ENCODE measurements at regions not wholly inside any gene's neighbourhood (a gene's known extent, or its start where the extent isn't known, plus 50 kb on each side); places are given as distances from the start of the nearest gene placed in this dataset.

DNA sequence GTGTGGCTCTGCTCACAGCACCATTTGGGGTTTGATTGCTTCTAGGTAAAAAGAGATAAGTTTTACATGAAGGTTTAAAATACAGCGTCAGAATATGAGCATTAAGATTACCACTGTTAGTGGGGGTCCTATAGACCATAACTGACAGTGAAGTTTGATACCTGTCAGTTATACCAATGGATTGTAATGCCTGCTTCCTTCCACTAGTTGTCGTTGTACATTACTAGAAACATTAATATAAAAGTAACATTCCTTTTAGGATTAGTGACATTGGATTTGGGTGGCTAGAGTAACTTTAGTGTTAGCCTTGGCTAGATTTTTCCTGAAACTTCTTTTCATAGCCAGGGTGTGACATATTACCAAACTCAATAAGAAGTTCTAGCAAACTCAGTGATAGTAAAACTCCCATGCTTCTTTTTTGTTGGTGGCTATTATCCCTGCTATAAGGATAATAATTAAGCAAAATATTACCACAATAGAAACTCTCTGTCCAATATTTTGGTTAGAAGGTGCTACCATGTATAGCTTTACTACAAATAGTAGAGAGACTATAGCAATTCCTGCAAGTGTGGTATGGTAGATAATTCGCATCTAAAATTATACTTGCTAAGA lies 57.1 kb downstream of the FAM181B start:
- Mint-ChIP-seq H3K4me3 (no peak overlapping the region), H3K27me3 (ENCODE audit: insufficient read depth, low read depth) (peaks cover 2% of the 10 kb centered on the region), H3K4me1 (no peaks in the 10 kb centered on the region), H3K36me3 (no peaks in the 10 kb centered on the region), H3K27ac (no peak overlapping the region), H3K9me3 (peaks cover 11% of the 10 kb centered on the region)
- Histone ChIP-seq H3K4me3 (no peak overlapping the region), H3K27ac (no peak overlapping the region), H3K79me2 (ENCODE audit: low read depth) (no peaks in the 10 kb centered on the region), H3K4me1 (no peaks in the 10 kb centered on the region), H4K20me1 (ENCODE audit: low read depth) (no peaks in the 10 kb centered on the region), H3K4me2 (no peak overlapping the region), H2AFZ (replicated peaks) (no peak overlapping the region), H3F3A (ENCODE audit: low read depth) (no peaks in the 10 kb centered on the region), H3K9me3 (ENCODE audit: low read depth) (no peaks in the 10 kb centered on the region), H3K36me3 (no peaks in the 10 kb centered on the region), H3K27me3 (no peaks in the 10 kb centered on the region), H3K9ac (no peak overlapping the region)
- TF ChIP-seq EZH2phosphoT487 (IDR thresholded peaks at IDR 0.05) (no peak), EZH2 (IDR thresholded peaks at IDR 0.05) (no peak)
- TF ChIP-seq, protein P1, sequence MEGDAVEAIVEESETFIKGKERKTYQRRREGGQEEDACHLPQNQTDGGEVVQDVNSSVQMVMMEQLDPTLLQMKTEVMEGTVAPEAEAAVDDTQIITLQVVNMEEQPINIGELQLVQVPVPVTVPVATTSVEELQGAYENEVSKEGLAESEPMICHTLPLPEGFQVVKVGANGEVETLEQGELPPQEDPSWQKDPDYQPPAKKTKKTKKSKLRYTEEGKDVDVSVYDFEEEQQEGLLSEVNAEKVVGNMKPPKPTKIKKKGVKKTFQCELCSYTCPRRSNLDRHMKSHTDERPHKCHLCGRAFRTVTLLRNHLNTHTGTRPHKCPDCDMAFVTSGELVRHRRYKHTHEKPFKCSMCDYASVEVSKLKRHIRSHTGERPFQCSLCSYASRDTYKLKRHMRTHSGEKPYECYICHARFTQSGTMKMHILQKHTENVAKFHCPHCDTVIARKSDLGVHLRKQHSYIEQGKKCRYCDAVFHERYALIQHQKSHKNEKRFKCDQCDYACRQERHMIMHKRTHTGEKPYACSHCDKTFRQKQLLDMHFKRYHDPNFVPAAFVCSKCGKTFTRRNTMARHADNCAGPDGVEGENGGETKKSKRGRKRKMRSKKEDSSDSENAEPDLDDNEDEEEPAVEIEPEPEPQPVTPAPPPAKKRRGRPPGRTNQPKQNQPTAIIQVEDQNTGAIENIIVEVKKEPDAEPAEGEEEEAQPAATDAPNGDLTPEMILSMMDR (IDR thresholded peaks at IDR 0.05) = peak; percentile 43
- no peak for DNase-seq (ENCODE audit: low spot score)

DNA sequence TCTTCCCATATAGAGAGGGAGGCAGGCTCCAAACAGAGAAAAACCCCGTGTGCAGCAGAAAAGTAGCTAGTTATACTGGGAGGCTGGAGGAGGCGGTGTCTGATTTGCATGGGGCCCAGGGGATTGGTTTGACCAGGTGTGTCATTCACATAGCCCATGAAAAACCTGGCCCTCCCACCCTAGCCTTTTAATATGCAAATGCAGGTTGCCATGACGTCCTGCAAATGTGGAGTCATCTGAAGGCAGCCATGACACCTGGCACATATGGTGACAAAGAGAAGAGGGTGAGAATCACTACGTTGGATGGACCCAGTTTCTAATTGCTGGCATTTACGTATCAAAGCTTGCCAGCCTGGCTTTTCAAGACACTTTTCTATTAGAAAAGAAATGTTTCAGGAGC lies 57.8 kb downstream of the FAM181B start:
- Histone ChIP-seq H3F3A (ENCODE audit: low read depth) (no peaks in the 10 kb centered on the region), H3K36me3 (no peaks in the 10 kb centered on the region), H3K9ac (no peak overlapping the region), H3K27me3 (no peaks in the 10 kb centered on the region), H4K20me1 (ENCODE audit: low read depth) (no peaks in the 10 kb centered on the region), H3K4me2 (no peak overlapping the region), H2AFZ (replicated peaks) (no peak overlapping the region), H3K4me3 (no peak overlapping the region), H3K9me3 (ENCODE audit: low read depth) (no peaks in the 10 kb centered on the region), H3K4me1 (no peaks in the 10 kb centered on the region), H3K79me2 (ENCODE audit: low read depth) (no peaks in the 10 kb centered on the region), H3K27ac (no peak overlapping the region)
- TF ChIP-seq EZH2phosphoT487 (IDR thresholded peaks at IDR 0.05) = no peak
- TF ChIP-seq, protein P1 (IDR thresholded peaks at IDR 0.05) = no peak
- no peak for TF ChIP-seq EZH2 (IDR thresholded peaks at IDR 0.05)
- H3K9me3 Mint-ChIP-seq = peaks cover 5% of the 10 kb centered on the region
- H3K4me1 Mint-ChIP-seq = no peaks in the 10 kb centered on the region
- no peak for DNase-seq (ENCODE audit: low spot score)
- H3K4me3 Mint-ChIP-seq = no peak overlapping the region
- H3K36me3 Mint-ChIP-seq = no peaks in the 10 kb centered on the region
- H3K27me3 Mint-ChIP-seq (ENCODE audit: insufficient read depth, low read depth) = peaks cover 2% of the 10 kb centered on the region
- H3K27ac Mint-ChIP-seq = no peak overlapping the region

DNA sequence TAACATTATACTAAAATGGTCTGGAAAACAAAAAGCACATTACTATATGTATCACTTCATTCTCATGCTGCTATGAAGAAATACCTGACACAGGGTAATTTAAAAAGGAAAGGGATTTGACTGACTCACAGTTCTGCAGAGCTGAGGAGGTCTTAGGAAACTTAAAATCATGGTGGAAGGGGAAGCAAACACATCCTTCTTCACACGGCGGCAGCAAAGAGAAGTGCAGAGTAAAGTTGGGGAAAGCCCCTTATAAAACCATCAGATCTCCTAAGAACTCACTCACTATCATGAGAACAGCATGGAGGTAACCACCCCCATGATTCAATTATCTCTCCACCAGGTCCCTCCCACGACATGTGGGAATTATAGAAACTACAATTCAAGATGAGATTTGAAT lies 60.0 kb downstream of the FAM181B start:
- no peak overlapping the region for H3K9ac ChIP-seq
- H3K4me1 ChIP-seq = no peaks in the 10 kb centered on the region
- no peaks in the 10 kb centered on the region for H3K36me3 ChIP-seq
- Mint-ChIP-seq H3K27ac (no peak overlapping the region), H3K36me3 (no peaks in the 10 kb centered on the region), H3K27me3 (ENCODE audit: insufficient read depth, low read depth) (peaks cover 2% of the 10 kb centered on the region), H3K4me1 (no peaks in the 10 kb centered on the region), H3K9me3 (peaks cover 3% of the 10 kb centered on the region), H3K4me3 (no peak overlapping the region)
- DNase-seq (ENCODE audit: low spot score) = no peak
- H3F3A ChIP-seq (ENCODE audit: low read depth) = no peaks in the 10 kb centered on the region
- H3K9me3 ChIP-seq (ENCODE audit: low read depth) = no peaks in the 10 kb centered on the region
- no peak overlapping the region for H3K4me2 ChIP-seq
- TF ChIP-seq, protein P1 (IDR thresholded peaks at IDR 0.05) = no peak
- TF ChIP-seq EZH2 (IDR thresholded peaks at IDR 0.05) (no peak), EZH2phosphoT487 (IDR thresholded peaks at IDR 0.05) (no peak)
- no peaks in the 10 kb centered on the region for H4K20me1 ChIP-seq (ENCODE audit: low read depth)
- H3K27ac ChIP-seq = no peak overlapping the region
- no peak overlapping the region for H2AFZ ChIP-seq (replicated peaks)
- no peaks in the 10 kb centered on the region for H3K27me3 ChIP-seq
- no peak overlapping the region for H3K4me3 ChIP-seq
- H3K79me2 ChIP-seq (ENCODE audit: low read depth) = no peaks in the 10 kb centered on the region

Measured in neural progenitor cell (in vitro differentiated cells).